NOMO-1 (cell line): ENCODE measurements at regions not wholly inside any gene's neighbourhood (a gene's known extent, or its start where the extent isn't known, plus 50 kb on each side); places are given as distances from the start of the nearest gene placed in this dataset.

ENCODE experiments used
- DNase-seq, 2 experiments: peaks; one replicate each; lab custom pipeline; 2025; ENCODE audit not compliant: unreplicated experiment in 2 of 2; lab: John Stamatoyannopoulos, UW

GRCh38 chr9:2991292-2991691, 147.4 kb upstream of the PUM3 start:
- no peak for DNase-seq

- no peak for DNase-seq
These were observed 143.8 kb upstream of the PUM3 start for GRCh38 chr9:2987679-2988078.

- DNase-seq: no peak
These were observed 141.4 kb upstream of the PUM3 start for GRCh38 chr9:2985343-2985742.

- no peak for DNase-seq
These were observed 140.6 kb upstream of the PUM3 start for GRCh38 chr9:2984491-2984890.

GRCh38 chr9:2979957-2980610, 136.2 kb upstream of the PUM3 start:
- no peak for DNase-seq

GRCh38 chr9:2972475-2972874, 128.6 kb upstream of the PUM3 start:
- no peak for DNase-seq

GRCh38 chr9:2970864-2971263, 127.0 kb upstream of the PUM3 start:
- no peak for DNase-seq

GRCh38 chr9:2967766-2968165, 123.9 kb upstream of the PUM3 start:
- DNase-seq: no peak

- DNase-seq: no peak
These were observed 122.8 kb upstream of the PUM3 start for GRCh38 chr9:2966565-2967300.

- DNase-seq: no peak
These were observed 120.6 kb upstream of the PUM3 start for GRCh38 chr9:2964470-2964869.

GRCh38 chr9:2963307-2963706, 119.4 kb upstream of the PUM3 start:
- DNase-seq: no peak

- peak in 1 of 2 experiments; percentile 66 for DNase-seq
These were observed 118.7 kb upstream of the PUM3 start for GRCh38 chr9:2962471-2963172.

GRCh38 chr9:2958219-2958618, 114.3 kb upstream of the PUM3 start:
- DNase-seq: peak in 1 of 2 experiments; percentile 0

- DNase-seq: no peak
These were observed 113.8 kb upstream of the PUM3 start for GRCh38 chr9:2957656-2958200.

GRCh38 chr9:2955575-2955974, 111.7 kb upstream of the PUM3 start:
- DNase-seq: no peak

- no peak for DNase-seq
These were observed 95.5 kb upstream of the PUM3 start for GRCh38 chr9:2939368-2939767.

- no peak for DNase-seq
These were observed 92.3 kb upstream of the PUM3 start for GRCh38 chr9:2936221-2936620.

- DNase-seq: no peak
These were observed 91.0 kb upstream of the PUM3 start for GRCh38 chr9:2934883-2935282.

GRCh38 chr9:2934241-2934650, 90.4 kb upstream of the PUM3 start:
- DNase-seq: no peak

- no peak for DNase-seq
These were observed 89.5 kb upstream of the PUM3 start for GRCh38 chr9:2933165-2934095.

GRCh38 chr9:2928411-2928810, 84.5 kb upstream of the PUM3 start:
- DNase-seq: no peak
